K562 (cell line): ENCODE measurements at regions not wholly inside any gene's neighbourhood (a gene's known extent, or its start where the extent isn't known, plus 50 kb on each side); places are given as distances from the start of the nearest gene placed in this dataset.

Experiments used
- ATAC-seq: fragments of 200-7000 bp; cut with Tn5 transposase; 3 replicates; pipeline ENCODE4 v1.9.1; 2020; ENCODE audit warnings: moderate library complexity
- BruUV-seq: library from RNA; stranded (reverse); fragments of 400-500 nt; replicated peaks from 2 replicates; lab custom pipeline; 2021; lab: Mats Ljungman, UMichigan
- CTCF ChIA-PET: fragments of 300-600 bp; formaldehyde crosslinking; extraction: SDS; loops from one replicate; lab custom pipeline; 2021; ENCODE audit warnings: low intra/inter-chr PET ratio; lab: Yijun Ruan, JAX
- POLR2A ChIA-PET: fragments of 300-600, 350-650 bp; sonication (Branson Sonifier 250); formaldehyde crosslinking; extraction: SDS; loops from one replicate; lab custom pipeline; 2021; ENCODE audit warnings: antibody characterized with exemption, inconsistent platforms; lab: Yijun Ruan, JAX
- DNase-seq, 4 experiments: peaks; one replicate each; pipeline versions ENCODE4 v3.0.0 to v3.0.0-alpha.2; 2011 to 2018; ENCODE audit warnings: low spot score in 3 of 4, mixed read lengths in 3 of 4; ENCODE audit errors: extremely low read depth in 1 of 4
- FAIRE-seq: peaks from 2 replicates; lab custom pipeline; 2011; peaks lifted over from hg19 to GRCh38; lab: Jason Lieb, UNC
- H2AFZ ChIP-seq: 2 replicates; pipeline ENCODE4 v1.6.0; 2011; ENCODE audit warnings: low read depth, low read length, control low read depth, inconsistent platforms
- H3K27ac ChIP-seq: fragments of 200-600 bp; 3 replicates; pipeline ENCODE4 v1.8.0; 2011; ENCODE audit warnings: low read depth, mild to moderate bottlenecking, control low read depth, inconsistent platforms, low read length, moderate library complexity, mixed read lengths; ENCODE audit errors: extremely low read depth
- H3K27me3 ChIP-seq, 2 experiments: fragments of 300-600 bp in 1 of 2; 2 replicates in 1 of 2; 3 replicates in 1 of 2; pipeline versions ENCODE4 v1.6.0 to v1.8.0; 2011; ENCODE audit warnings: inconsistent platforms in 2 of 2, low read length in 2 of 2, mild to moderate bottlenecking in 1 of 2, mixed read lengths in 1 of 2, moderate library complexity in 1 of 2; ENCODE audit not compliant: control insufficient read depth in 2 of 2, insufficient read depth in 2 of 2
- H3K36me3 ChIP-seq: fragments of 300-600 bp; 3 replicates; pipeline ENCODE4 v1.8.0; 2011; ENCODE audit warnings: mild to moderate bottlenecking, low read length, inconsistent platforms; ENCODE audit not compliant: control insufficient read depth, insufficient read depth
- H3K4me1 ChIP-seq, 2 experiments: fragments of 200-600 bp in 1 of 2; replicated peaks in 1 of 2; 2 replicates in 1 of 2; 3 replicates in 1 of 2; pipeline versions ENCODE4 v1.5.1 to v1.8.0; 2011; ENCODE audit warnings: inconsistent platforms in 2 of 2, low read length in 2 of 2, mild to moderate bottlenecking in 1 of 2, mixed read lengths in 1 of 2, moderate library complexity in 1 of 2; ENCODE audit not compliant: control insufficient read depth in 2 of 2, insufficient read depth in 2 of 2
- H3K4me2 ChIP-seq: 2 replicates; pipeline ENCODE4 v1.6.1; 2011; ENCODE audit warnings: low read length, control low read depth, inconsistent platforms, mixed read lengths; ENCODE audit not compliant: insufficient read depth
- H3K4me3 ChIP-seq: fragments of 200-600 bp; sonication (generic), shearing (Covaris generic); 2 replicates; pipeline ENCODE4 v1.5.1; 2016; ENCODE audit warnings: control low read depth, inconsistent platforms
- H3K79me2 ChIP-seq: fragments of 200-600 bp; 3 replicates; pipeline ENCODE4 v1.8.0; 2011; ENCODE audit warnings: low read length, inconsistent platforms; ENCODE audit not compliant: control insufficient read depth, insufficient read depth
- H3K9ac ChIP-seq, 2 experiments: 2 replicates each; pipeline versions ENCODE4 v1.6.0 to v1.6.1; 2011; ENCODE audit warnings: low read depth in 2 of 2, low read length in 2 of 2, control low read depth in 1 of 2, inconsistent platforms in 1 of 2, mild to moderate bottlenecking in 1 of 2, mixed read lengths in 1 of 2; ENCODE audit not compliant: insufficient read depth in 1 of 2
- H3K9me1 ChIP-seq: one replicate; pipeline ENCODE4 v1.6.0; 2011; ENCODE audit warnings: inconsistent platforms, mild to moderate bottlenecking, low read length, moderate library complexity; ENCODE audit not compliant: control insufficient read depth, insufficient read depth
- H3K9me3 ChIP-seq: replicated peaks from 2 replicates; pipeline ENCODE4 v1.5.1; 2011; ENCODE audit warnings: low read depth, low read length, inconsistent platforms; ENCODE audit not compliant: control insufficient read depth, insufficient read depth
- H4K20me1 ChIP-seq: replicated peaks from 2 replicates; pipeline ENCODE4 v1.6.1; 2011; ENCODE audit warnings: low read length, inconsistent platforms, mixed read lengths; ENCODE audit not compliant: control insufficient read depth, insufficient read depth
- CBX3 ChIP-seq, 2 experiments: IDR thresholded peaks; 1 replicate in 1 of 2; 2 replicates in 1 of 2; pipeline ENCODE4 v1.6.1; 2012; ENCODE audit warnings: inconsistent platforms in 2 of 2, low read length in 2 of 2, borderline replicate concordance in 1 of 2, control low read depth in 1 of 2
- DNMT1 ChIP-seq: fragments of 450-650 bp; IDR thresholded peaks from 2 replicates; pipeline ENCODE4 v1.6.1; 2016; ENCODE audit warnings: antibody characterized with exemption, mild to moderate bottlenecking
- E4F1 ChIP-seq: fragments of 250-450 bp; sonication (Bioruptor Pico); IDR thresholded peaks from 2 replicates; pipeline ENCODE4 v1.5.0; 2021; ENCODE audit warnings: mild to moderate bottlenecking, borderline replicate concordance
- MLLT1 ChIP-seq, 2 experiments: fragments of 450-650 bp; IDR thresholded peaks; 2 replicates each; pipeline ENCODE4 v1.6.1; 2016
- THAP7 ChIP-seq: fragments of 250-450 bp; sonication (Bioruptor Pico); IDR thresholded peaks from 2 replicates; pipeline ENCODE4 v1.5.0; 2021
- WGBS: fragments of 100-300 bp; shearing (Covaris generic); methylation state at CpG from one replicate; pipeline ENCODE4 v1.1.6; 2016; ENCODE audit warnings: low coverage, mixed read lengths; ENCODE audit not compliant: insufficient coverage; ENCODE audit errors: missing lambda C conversion rate; 5-methylcytosine and 5-hydroxymethylcytosine counted together
- in situ Hi-C: fragments of 300-500 bp; cut with MboI; formaldehyde crosslinking; loops from 4 replicates; pipeline ENCODE4 v1.15.0; 2018; ENCODE audit warnings: inconsistent platforms, mixed read lengths
- intact Hi-C: fragments of 100-400 bp; cut with micrococcal nuclease; formaldehyde crosslinking; loops from 2 replicates; pipeline ENCODE4 v1.14.2; 2022

- Histone ChIP-seq H3K4me3 (no peak overlapping the region), H3K4me2 (no peak overlapping the region), H3K9ac (no peak overlapping the region), H3K36me3 (no peaks in the 10 kb centered on the region), H3K79me2 (no peaks in the 10 kb centered on the region), H3K27me3 (no peaks in the 10 kb centered on the region), H2AFZ (no peak overlapping the region), H3K9me1 (no peaks in the 10 kb centered on the region), H3K4me1 (no peaks in the 10 kb centered on the region), H3K9me3 (no peaks in the 10 kb centered on the region), H4K20me1 (no peaks in the 10 kb centered on the region), H3K27ac (no peak overlapping the region)
- FAIRE-seq (no peak), ATAC-seq (no peak), DNase-seq (no peak)
- in situ Hi-C loops, result no loop called here
- POLR2A ChIA-PET, result no interaction called here
- 0% methylated on average over 1 of the region's 8 CpGs for WGBS
- BruUV-seq, result no TSS peak
- intact Hi-C loops, result no loop called here
- CTCF ChIA-PET, result no interaction called here
- TF ChIP-seq DNMT1 (no peak), THAP7 (CRISPR knock-in tag) (no peak), MLLT1 (IDR thresholded peaks at IDR 0.05) (no peak), E4F1 (CRISPR knock-in tag) (no peak), CBX3 (IDR thresholded peaks at IDR 0.05; ENCODE audit: borderline replicate concordance in 1 of 2, low read length in 2 of 2) (no peak)
Observed at GRCh38 chr4:159723341-159724048, 620.6 kb downstream of the RAPGEF2 start.
